ENCODE measurements at regions not wholly inside any gene's neighbourhood (a gene's known extent, or its start where the extent isn't known, plus 50 kb on each side); places are given as distances from the start of the nearest gene placed in this dataset.
"Not testable (repeated sequence)": the region's sequence is repeated elsewhere in the genome, so short reads cannot be mapped to it uniquely, and the experiment has no call there.

DNA sequence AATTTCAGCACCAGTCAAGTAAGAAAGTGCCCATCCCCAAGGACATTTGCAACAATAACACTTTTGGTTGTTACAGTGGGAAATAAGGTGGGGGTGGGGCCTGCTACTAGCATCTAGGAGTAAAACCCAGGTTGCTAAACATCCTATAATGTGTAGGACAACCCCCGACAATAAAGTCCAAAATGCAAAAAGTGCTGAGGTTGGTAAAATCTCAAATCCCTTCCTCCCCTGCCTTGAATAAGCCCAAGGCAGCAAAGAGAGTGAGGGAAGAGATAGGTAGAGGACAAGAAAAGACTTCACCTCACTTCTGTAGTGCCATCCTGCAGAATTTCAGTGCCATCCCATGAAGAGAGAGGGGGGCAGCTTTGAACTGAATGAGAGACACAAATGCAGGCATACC, 117.5 kb upstream of the NIPBL start:
- Histone ChIP-seq H3K4me1 (ENCODE audit: control insufficient read depth, insufficient read depth, low read length) (no peaks in the 10 kb centered on the region), H3K9me3 (ENCODE audit: control insufficient read depth, low read length) (peaks cover 9% of the 10 kb centered on the region), H3K36me3 (ENCODE audit: control insufficient read depth, insufficient read depth, low read length, severe bottlenecking) (no peaks in the 10 kb centered on the region), H3K9ac (ENCODE audit: low read length) (no peak overlapping the region), H3K4me3 (ENCODE audit: low read length) (no peak overlapping the region), H3K27me3 (replicated peaks; ENCODE audit: control insufficient read depth, insufficient read depth, low read length) (peaks cover 18% of the 10 kb centered on the region)
- no peak for DNase-seq (ENCODE audit: low read depth)

- no peak for DNase-seq (ENCODE audit: low read depth)
- Histone ChIP-seq H3K4me1 (ENCODE audit: control insufficient read depth, insufficient read depth, low read length) (no peaks in the 10 kb centered on the region), H3K36me3 (ENCODE audit: control insufficient read depth, insufficient read depth, low read length, severe bottlenecking) (no peaks in the 10 kb centered on the region), H3K27me3 (replicated peaks; ENCODE audit: control insufficient read depth, insufficient read depth, low read length) (peaks cover 11% of the 10 kb centered on the region), H3K9me3 (ENCODE audit: control insufficient read depth, low read length) (no peaks in the 10 kb centered on the region), H3K9ac (ENCODE audit: low read length) (no peak overlapping the region), H3K4me3 (ENCODE audit: low read length) (no peak overlapping the region)
These were observed 113.1 kb upstream of the NIPBL start for GRCh38 chr5:36763454-36763853.

- no peak for DNase-seq (ENCODE audit: low read depth)
- Histone ChIP-seq H3K9ac (ENCODE audit: low read length) (no peak overlapping the region), H3K9me3 (ENCODE audit: control insufficient read depth, low read length) (no peaks in the 10 kb centered on the region), H3K4me1 (ENCODE audit: control insufficient read depth, insufficient read depth, low read length) (no peaks in the 10 kb centered on the region), H3K36me3 (ENCODE audit: control insufficient read depth, insufficient read depth, low read length, severe bottlenecking) (no peaks in the 10 kb centered on the region), H3K27me3 (replicated peaks; ENCODE audit: control insufficient read depth, insufficient read depth, low read length) (peaks cover 11% of the 10 kb centered on the region), H3K4me3 (ENCODE audit: low read length) (no peak overlapping the region)
These were observed 110.7 kb upstream of the NIPBL start for GRCh38 chr5:36765876-36766275.

DNA sequence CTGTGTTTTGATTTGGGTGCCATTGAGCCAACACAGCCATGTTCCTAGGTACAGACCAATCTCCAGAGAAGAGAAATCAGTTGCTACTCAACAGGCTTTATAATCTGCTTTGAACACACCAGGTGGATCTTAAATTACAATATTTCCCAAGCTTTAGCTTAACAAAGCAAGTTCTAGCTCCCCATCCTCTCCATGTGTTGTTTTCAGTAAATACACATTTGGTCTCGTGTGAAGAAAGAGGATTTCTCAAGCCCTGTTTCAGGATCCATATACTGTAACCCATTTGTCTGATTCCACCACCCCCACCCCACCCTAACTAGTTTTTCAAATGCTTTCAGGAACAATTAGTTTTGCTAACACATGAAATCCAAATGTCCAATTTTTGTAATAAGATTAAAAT, 109.6 kb upstream of the NIPBL start:
- no peaks in the 10 kb centered on the region for H3K36me3 ChIP-seq (ENCODE audit: control insufficient read depth, insufficient read depth, low read length, severe bottlenecking)
- no peak for DNase-seq (ENCODE audit: low read depth)
- no peak overlapping the region for H3K9ac ChIP-seq (ENCODE audit: low read length)
- no peaks in the 10 kb centered on the region for H3K4me1 ChIP-seq (ENCODE audit: control insufficient read depth, insufficient read depth, low read length)
- no peaks in the 10 kb centered on the region for H3K9me3 ChIP-seq (ENCODE audit: control insufficient read depth, low read length)
- no peak overlapping the region for H3K4me3 ChIP-seq (ENCODE audit: low read length)
- peaks cover 11% of the 10 kb centered on the region for H3K27me3 ChIP-seq (replicated peaks; ENCODE audit: control insufficient read depth, insufficient read depth, low read length)

DNA sequence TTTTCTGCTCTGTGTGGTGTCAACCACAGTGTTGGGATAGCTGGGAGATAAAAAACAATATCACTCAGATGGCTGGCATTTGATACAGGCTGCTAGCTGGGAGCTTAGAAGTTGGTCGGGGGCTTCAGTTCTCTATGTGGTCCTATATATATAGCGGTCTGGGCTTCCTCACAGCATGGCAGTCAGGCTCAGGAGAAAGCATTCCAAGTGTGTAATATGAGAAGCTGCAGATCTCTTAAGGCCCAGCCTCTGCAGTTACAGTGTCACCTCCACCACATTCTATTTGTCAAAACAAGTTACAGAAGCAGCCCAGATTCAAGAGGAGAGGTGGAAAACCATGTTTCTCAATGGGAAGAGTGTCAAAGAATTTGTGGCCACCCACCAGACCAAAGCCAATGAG, 108.1 kb upstream of the NIPBL start:
- Histone ChIP-seq H3K27me3 (replicated peaks; ENCODE audit: control insufficient read depth, insufficient read depth, low read length) (peaks cover 8% of the 10 kb centered on the region), H3K36me3 (ENCODE audit: control insufficient read depth, insufficient read depth, low read length, severe bottlenecking) (no peaks in the 10 kb centered on the region), H3K9ac (ENCODE audit: low read length) (no peak overlapping the region), H3K9me3 (ENCODE audit: control insufficient read depth, low read length) (no peaks in the 10 kb centered on the region), H3K4me3 (ENCODE audit: low read length) (no peak overlapping the region), H3K4me1 (ENCODE audit: control insufficient read depth, insufficient read depth, low read length) (no peaks in the 10 kb centered on the region)
- DNase-seq (ENCODE audit: low read depth) = no peak

DNA sequence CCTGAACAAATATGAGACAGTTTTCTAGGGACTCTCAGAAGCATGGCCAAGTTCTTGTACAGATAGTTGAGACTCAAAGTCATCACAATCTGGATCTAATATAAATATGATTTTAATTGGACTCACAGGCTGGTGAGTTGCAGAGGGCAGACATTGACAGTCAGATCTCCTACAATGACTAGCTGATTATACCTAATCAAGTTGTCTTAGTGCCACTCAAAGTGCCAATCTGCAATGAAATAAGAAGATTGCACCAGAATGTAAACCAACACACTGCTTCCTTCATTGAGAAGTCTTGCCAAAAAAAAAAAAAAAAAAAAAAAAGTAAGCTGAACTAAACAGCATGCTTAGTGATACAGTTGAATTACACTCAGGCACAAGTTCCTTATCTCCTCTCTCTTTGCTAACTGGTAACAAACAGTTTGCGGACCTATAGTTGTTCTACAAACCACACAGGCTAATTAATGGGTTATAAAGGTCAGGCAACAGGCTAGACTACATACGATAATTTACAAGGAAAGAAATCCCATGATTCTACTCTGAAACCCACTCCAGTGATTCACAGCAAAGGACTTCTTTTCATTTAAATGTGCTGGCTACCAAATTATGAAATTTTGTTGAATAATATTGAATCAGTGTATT, 107.3 kb upstream of the NIPBL start:
- H3K9me3 ChIP-seq (ENCODE audit: control insufficient read depth, low read length) = no peaks in the 10 kb centered on the region
- peaks cover 12% of the 10 kb centered on the region for H3K27me3 ChIP-seq (replicated peaks; ENCODE audit: control insufficient read depth, insufficient read depth, low read length)
- no peak for DNase-seq (ENCODE audit: low read depth)
- no peak overlapping the region for H3K4me3 ChIP-seq (ENCODE audit: low read length)
- no peak overlapping the region for H3K9ac ChIP-seq (ENCODE audit: low read length)
- no peaks in the 10 kb centered on the region for H3K4me1 ChIP-seq (ENCODE audit: control insufficient read depth, insufficient read depth, low read length)
- no peaks in the 10 kb centered on the region for H3K36me3 ChIP-seq (ENCODE audit: control insufficient read depth, insufficient read depth, low read length, severe bottlenecking)

DNA sequence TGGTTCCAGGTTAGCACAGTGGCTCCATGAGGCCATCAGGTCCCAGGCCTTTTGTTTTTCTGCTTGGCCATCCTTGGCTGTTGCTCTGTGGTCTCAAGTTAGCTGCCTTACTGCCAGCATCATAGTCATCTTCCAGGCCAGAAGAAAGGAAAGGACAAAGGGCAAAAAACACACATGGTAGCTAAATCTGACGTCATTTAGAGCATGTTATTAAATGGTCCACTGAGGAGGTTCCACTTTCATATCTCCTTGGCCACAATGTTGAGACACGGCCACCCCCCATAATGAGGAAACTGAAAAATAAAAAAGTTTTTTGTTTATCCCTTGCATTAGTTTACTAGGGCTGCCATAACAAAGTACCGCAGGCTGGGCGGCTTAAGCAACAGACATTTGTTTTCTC, 106.4 kb upstream of the NIPBL start:
- no peak for DNase-seq (ENCODE audit: low read depth)
- Histone ChIP-seq H3K9ac (ENCODE audit: low read length) (no peak overlapping the region), H3K9me3 (ENCODE audit: control insufficient read depth, low read length) (no peaks in the 10 kb centered on the region), H3K36me3 (ENCODE audit: control insufficient read depth, insufficient read depth, low read length, severe bottlenecking) (no peaks in the 10 kb centered on the region), H3K4me1 (ENCODE audit: control insufficient read depth, insufficient read depth, low read length) (no peaks in the 10 kb centered on the region), H3K4me3 (ENCODE audit: low read length) (no peak overlapping the region), H3K27me3 (replicated peaks; ENCODE audit: control insufficient read depth, insufficient read depth, low read length) (peaks cover 17% of the 10 kb centered on the region)

DNA sequence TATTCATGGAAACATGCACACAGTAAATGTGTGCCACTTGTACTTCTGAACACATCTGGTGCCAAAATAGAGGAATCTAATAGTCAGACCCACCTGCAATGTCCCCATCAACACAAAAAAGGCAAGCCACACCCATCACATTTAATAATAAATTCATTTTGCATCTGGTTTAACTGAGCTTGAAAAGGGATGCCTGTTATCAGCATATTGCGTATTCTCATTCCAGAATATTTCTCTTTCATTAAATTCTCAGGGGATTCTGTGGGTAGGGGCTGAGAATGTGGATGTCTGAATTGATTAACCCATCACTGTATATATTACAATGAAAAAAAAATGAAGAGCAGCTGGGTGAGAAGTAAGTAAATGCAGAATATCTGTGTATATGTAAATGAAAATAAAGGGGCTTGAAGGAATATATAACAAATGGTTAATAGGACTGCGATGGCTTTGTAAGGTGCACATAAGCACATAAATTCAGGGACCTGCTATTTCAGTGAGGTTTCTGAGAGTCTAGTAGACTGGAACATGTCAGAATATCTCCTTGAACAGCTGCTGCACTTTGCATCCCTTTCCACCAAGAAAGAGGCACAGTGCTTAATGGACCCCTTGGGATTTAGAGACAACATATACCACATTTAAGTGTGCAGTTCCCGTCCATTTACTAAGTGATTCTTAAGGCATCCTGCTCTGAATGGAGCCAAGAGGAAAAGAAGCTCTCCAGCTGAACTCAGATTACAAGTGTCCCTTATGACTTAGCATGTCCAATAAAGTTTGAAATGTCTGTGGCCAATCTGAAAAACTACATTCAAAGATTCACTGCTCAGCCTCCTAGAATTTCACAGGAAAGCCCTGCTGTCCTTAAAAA, 104.1 kb upstream of the NIPBL start:
- Histone ChIP-seq H3K36me3 (ENCODE audit: control insufficient read depth, insufficient read depth, low read length, severe bottlenecking) (no peaks in the 10 kb centered on the region), H3K9ac (ENCODE audit: low read length) (no peak overlapping the region), H3K9me3 (ENCODE audit: control insufficient read depth, low read length) (no peaks in the 10 kb centered on the region), H3K27me3 (replicated peaks; ENCODE audit: control insufficient read depth, insufficient read depth, low read length) (peaks cover 15% of the 10 kb centered on the region), H3K4me3 (ENCODE audit: low read length) (no peak overlapping the region), H3K4me1 (ENCODE audit: control insufficient read depth, insufficient read depth, low read length) (no peaks in the 10 kb centered on the region)
- no peak for DNase-seq (ENCODE audit: low read depth)

- Histone ChIP-seq H3K9ac (ENCODE audit: low read length) (no peak overlapping the region), H3K27me3 (replicated peaks; ENCODE audit: control insufficient read depth, insufficient read depth, low read length) (peaks cover 18% of the 10 kb centered on the region), H3K9me3 (ENCODE audit: control insufficient read depth, low read length) (peaks cover 6% of the 10 kb centered on the region), H3K4me3 (ENCODE audit: low read length) (no peak overlapping the region), H3K36me3 (ENCODE audit: control insufficient read depth, insufficient read depth, low read length, severe bottlenecking) (no peaks in the 10 kb centered on the region), H3K4me1 (ENCODE audit: control insufficient read depth, insufficient read depth, low read length) (no peaks in the 10 kb centered on the region)
- DNase-seq (ENCODE audit: low read depth) = peak; percentile 19
These were observed 99.3 kb upstream of the NIPBL start for GRCh38 chr5:36777105-36777757.

- no peaks in the 10 kb centered on the region for H3K4me1 ChIP-seq (ENCODE audit: control insufficient read depth, insufficient read depth, low read length)
- H3K9ac ChIP-seq (ENCODE audit: low read length) = no peak overlapping the region
- no peaks in the 10 kb centered on the region for H3K36me3 ChIP-seq (ENCODE audit: control insufficient read depth, insufficient read depth, low read length, severe bottlenecking)
- peaks cover 13% of the 10 kb centered on the region for H3K27me3 ChIP-seq (replicated peaks; ENCODE audit: control insufficient read depth, insufficient read depth, low read length)
- no peak overlapping the region for H3K4me3 ChIP-seq (ENCODE audit: low read length)
- peaks cover 6% of the 10 kb centered on the region for H3K9me3 ChIP-seq (ENCODE audit: control insufficient read depth, low read length)
- no peak for DNase-seq (ENCODE audit: low read depth)
These were observed 98.2 kb upstream of the NIPBL start for GRCh38 chr5:36778336-36778735.

- not testable (repeated sequence) for H3K9me3 ChIP-seq (ENCODE audit: control insufficient read depth, low read length); H3K4me1 ChIP-seq (ENCODE audit: control insufficient read depth, insufficient read depth, low read length); DNase-seq (ENCODE audit: low read depth); H3K9ac ChIP-seq (ENCODE audit: low read length); H3K27me3 ChIP-seq (replicated peaks; ENCODE audit: control insufficient read depth, insufficient read depth, low read length); H3K4me3 ChIP-seq (ENCODE audit: low read length); H3K36me3 ChIP-seq (ENCODE audit: control insufficient read depth, insufficient read depth, low read length, severe bottlenecking)
These were observed 94.0 kb upstream of the NIPBL start for GRCh38 chr5:36782612-36783011.
